ENCODE measurements at regions not wholly inside any gene's neighbourhood (a gene's known extent, or its start where the extent isn't known, plus 50 kb on each side); places are given as distances from the start of the nearest gene placed in this dataset.

DNA sequence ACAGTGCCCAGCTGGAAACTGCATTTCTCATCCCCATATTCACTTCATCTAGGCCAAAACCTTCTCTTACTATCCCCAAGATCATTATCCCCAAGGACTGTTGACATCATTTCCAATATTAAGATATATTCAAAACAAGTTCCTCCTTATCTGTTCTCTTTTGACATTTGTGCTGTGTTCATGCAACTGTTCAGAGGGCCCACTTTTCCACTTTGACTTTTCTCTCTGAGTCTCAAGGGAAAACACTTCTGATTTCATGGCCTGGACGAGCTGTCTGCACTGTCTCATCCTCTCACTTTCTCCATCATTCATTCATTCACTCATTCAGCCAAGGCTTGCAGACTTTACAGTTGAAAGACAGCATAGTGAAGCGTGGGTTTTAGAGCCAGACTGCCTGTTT lies 173.7 kb upstream of the DAPK1 start:
- no peak for DNase-seq (ENCODE audit: low read depth)

DNA sequence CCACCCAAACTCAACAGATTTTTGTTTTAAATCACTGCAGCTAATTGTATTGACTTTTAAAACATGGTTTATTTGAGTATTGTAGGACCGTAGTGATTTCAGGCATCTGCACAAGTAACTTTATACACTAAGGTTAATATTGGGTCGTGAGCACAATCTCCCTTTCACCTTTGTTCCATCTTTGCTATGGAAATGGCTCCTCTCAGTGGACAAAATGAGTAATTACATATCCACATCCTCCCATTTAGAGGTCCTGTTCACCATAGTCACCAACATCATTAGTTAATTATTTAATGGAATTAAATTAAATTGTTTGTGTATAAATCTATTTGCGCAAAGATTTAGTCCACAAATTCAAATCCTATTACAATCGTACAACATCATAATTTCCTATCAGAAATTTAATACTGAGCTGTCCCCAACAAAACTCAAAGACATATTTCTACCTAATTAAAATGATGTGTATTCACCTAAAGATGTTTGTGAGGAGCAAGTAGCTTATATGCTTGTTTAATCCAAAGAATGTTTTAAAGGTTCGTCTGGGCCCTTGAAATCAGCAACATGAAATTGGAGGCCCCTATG lies 173.0 kb upstream of the DAPK1 start:
- DNase-seq (ENCODE audit: low read depth), result peak; percentile 14

DNA sequence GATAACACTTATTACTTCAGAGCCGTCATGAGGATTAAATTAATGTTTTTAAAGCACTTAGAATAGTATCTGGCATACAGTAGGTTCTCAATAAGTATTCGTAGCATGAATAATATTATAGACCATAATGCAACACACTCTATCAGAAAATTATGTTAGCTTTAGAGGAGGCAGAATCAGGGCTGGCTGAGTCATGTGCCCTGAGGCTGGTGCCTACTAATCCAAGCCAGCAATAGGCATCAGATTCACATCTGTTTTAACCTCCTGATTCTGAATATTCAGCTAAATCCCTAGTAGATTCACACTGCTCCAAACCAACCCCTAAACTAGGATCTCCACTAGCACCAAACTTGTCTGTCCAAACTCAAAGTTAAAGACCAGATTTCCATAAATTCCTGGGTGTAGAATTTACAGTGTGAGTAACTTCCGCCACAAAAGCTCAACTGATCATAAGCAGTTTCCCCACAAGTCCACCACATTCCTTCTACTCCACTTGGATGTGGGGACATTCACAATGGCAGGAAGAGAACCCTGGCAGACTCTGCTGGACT lies 170.0 kb upstream of the DAPK1 start:
- DNase-seq (ENCODE audit: low read depth), result peak; percentile 3

DNA sequence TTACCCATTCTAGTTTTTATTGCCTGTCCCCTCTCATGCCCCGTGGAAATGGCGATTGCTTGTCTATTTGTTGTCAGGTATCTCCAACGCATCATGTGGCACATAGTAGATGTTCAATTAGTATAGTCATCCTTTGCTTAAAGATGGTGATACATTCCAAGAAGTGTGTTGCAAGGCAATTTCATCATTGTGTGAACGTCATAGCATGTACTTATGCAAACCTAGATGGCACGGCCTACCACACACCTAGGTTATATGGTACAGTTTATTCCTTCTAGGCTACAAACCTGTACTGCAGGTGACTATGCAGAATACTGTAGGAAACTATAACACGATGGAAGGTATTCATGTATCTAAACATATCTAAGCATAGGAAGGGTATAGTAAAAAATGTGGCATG lies 163.9 kb upstream of the DAPK1 start:
- no peak for DNase-seq (ENCODE audit: low read depth)

DNA sequence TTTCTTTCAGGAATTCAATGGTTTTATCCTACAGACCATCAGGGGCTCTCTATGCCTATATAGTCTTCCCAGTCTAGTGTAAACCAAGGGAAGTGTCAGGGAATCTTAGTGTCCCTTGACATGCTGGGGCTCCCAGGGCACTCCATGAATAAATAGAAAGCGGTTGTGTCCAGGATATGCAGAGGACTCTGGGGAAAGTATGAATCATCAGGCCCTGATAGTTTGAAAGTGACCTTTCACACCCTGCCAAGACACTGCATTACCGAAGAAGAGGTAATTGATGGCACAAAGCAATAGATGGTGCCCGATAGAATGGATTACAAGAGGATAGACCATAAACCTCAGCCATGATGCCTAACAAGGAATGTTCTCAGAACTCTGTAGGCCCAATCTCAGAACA lies 163.3 kb upstream of the DAPK1 start:
- DNase-seq (ENCODE audit: low read depth), result no peak

DNA sequence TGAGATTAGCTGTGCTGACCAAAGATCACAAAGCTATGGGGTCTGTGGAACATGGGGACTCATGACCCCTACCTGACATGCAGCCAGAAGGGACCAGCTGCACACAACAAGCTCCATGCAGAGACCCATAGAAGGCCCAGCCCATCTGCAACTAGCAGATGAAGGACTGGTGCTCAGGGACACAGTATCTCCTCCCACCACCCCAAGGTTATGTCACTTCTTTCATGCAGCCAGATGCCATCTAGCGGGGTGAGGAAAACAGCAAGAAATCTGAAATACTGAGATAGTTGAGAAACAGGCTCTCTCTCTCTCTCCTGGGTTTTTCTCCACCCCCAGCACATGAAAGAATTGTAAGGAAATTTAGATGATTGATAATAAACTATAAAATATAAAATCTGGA lies 161.3 kb upstream of the DAPK1 start:
- DNase-seq (ENCODE audit: low read depth), result peak; percentile 3

DNA sequence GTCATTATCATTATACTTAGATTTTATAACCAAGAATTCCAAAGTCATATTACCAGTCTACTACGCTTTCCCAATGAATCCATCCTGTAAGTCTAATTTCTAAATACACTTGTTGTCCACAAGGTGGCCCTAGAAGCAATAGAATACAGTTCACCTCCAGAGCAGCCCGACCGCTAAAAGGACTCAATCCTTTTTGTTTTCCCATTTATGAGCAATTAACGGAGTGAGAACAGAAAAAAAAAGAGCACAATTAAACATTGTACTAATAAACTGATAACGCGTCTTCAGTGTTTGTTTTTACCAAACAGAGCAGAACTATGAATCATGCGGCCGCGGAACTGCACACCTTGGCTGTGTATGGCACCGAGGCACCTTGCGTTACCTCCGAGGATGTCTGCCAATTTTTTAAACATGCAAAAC lies 160.7 kb upstream of the DAPK1 start:
- peak; percentile 4 for DNase-seq (ENCODE audit: low read depth)

DNA sequence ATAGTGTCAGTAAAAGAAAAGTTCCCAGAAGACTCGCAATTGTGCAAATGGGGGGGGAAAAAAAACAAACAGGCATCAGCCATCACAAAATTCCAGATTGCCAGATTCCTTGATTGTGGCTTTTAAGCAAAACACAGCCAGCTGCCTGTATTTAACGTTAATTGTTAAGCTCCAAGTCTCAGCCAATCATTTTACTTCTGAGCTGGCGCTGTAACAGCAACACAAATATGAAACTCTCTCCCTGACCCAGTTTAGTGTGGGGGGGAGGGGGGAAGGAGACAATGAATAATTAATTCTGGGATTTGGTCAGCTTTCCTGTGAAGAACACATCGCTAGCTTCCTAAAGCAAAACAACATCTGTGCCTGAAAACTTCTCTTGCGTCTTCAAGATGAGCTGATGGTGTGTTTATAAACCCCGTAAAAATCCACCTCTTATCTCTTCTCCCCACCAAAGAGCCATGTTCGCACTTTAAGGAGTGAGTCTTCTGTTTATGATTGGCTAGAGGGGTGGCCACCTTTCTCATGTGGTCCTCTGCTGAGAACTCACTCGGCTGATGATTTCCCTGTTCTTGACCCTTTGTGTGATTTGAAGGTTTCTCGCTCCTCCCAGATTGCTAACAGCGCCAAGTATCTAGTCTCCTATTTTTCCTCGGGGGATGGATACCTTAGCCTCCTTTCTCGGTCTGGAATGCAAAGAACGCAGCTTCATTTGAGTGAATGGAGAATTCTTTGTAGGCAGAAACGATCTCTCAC lies 160.2 kb upstream of the DAPK1 start:
- no peak for DNase-seq (ENCODE audit: low read depth)

DNA sequence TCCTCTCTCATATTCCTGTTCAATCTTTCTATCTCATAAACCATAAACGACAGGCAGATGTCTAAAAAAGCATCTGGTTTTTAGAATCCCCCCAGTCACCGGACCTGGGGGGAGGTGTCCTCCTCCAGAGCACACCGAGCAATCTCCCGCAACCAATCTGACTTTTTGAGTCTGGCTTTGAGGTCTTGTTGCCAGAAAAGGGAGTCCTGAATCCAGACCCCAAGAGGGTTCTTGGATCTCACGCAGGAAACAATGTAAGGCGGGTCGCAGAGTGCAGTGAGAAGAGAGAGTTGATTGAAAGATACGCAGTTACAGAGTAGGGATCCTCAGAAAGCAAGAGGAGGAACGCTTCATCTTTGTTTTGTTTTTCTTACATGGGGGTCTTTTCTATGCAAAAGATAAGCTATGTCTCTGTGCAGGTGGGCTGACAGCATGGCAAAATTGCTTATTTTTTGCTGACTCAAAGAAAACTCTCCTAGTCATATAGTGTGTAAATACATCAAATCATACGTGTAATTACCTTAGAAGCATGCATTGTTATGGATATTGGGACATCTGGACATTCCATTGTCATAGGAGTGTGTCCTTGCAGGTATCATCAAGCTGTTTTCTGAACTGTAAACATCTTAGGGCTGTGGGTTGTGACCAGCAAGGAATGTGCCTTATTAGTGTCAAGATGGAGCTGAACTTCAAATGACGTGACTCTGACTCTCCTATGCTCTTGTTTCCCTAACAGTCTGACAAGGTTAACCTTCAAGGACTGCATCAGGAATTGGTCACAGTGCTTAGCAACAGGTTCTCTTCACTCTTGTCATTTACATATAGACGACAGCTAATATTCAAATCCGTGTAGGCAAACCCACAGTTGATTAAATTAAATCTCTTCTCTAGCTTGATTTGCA lies 159.3 kb upstream of the DAPK1 start:
- DNase-seq (ENCODE audit: low read depth), result no peak

DNA sequence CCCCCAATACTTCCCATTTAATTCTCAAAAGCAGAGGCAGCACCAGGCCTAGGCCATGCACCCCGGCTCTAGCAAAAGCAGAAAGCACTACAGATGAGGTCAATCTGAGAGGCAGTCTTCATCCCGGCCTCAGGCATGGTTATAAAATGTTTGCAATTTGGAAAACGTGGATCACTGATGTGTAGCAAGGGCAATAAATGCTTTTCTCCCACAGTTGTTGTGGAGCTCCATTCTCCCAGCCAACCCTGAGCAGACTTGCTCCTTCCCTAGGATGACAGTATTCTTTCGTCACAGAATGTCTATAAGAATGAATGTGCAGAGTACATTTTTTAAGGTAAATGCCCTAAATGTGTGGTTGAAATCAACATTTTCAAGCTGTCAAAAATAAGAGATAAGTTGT lies 157.3 kb upstream of the DAPK1 start:
- no peak for DNase-seq (ENCODE audit: low read depth)

DNA sequence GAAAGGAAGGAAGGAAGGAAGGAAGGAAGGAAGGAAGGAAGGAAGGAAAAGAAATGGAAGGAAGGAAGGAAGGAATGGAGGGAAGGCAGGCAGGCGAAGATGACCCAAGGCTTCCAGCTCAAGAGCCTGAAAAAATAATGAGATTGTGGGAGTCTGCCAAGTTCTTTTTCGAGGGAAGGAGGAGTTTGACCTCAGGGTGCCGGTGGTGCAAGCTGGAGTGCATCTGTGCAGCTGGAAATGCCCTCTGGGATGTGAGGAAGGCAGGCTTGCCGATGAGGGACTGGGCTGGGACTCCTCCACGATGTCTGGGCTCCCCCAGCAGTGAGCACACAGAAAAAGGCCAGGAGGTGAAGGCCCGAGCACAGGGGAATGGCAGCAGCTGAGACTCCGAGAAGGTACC lies 154.9 kb upstream of the DAPK1 start:
- DNase-seq (ENCODE audit: low read depth), result no peak

DNA sequence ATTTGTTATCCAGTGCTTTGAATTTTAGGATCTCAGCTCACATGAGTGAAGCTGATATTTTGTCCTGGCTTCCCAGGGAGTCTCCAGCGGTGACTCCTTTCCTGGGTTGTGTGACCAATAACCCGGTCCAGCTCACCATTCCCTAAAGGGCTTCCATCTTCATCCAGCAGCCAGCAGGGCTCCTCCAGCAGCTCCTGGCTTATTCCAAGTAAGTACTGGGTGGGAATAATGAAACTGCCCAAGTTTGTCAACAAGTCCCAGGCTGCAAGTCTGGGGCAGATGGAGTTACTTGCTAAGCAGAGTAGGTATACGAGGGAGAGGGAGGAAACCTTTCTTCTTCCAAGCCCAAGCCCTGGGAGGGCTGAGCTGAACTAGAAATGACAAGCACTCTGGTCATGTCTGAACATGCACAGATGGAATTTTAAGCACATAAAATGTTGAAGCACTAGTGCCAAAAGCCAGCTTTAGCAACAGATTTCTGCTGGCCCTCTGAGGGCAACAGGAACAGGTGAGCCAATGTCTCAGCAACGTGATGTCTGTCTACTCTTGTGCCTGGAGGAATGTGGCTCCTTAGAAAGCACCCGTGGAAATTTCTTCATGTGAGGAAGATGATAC lies 153.7 kb upstream of the DAPK1 start:
- DNase-seq (ENCODE audit: low read depth), result no peak

DNA sequence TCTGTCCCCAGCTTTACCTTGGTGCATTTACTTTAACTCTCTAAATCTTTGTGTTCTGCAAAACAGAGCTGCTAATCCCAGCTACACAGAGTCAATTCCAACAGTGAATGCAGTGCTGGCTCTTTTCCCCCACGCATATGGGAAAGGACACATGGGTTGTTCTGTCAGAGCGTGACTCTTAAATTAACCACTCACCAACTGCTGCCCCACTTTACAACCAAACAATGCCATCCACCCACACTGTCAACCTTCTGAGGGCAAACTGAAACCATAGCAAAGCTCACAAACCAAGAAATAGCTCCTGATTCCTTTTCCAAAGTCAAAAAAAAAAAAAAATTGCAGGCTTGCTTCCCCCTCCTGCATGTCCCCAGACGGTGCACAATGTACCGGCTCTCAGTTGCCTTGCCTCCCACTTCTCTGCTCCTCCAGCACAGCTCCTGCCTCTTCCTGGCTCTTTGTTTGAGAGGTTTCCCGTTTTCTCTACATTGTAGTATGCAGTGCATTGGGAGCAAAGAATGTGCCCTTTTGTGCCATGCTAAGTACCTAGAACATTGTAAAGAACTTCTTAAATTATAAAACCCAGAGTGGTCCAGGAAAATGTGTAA lies 151.5 kb upstream of the DAPK1 start:
- no peak for DNase-seq (ENCODE audit: low read depth)

DNA sequence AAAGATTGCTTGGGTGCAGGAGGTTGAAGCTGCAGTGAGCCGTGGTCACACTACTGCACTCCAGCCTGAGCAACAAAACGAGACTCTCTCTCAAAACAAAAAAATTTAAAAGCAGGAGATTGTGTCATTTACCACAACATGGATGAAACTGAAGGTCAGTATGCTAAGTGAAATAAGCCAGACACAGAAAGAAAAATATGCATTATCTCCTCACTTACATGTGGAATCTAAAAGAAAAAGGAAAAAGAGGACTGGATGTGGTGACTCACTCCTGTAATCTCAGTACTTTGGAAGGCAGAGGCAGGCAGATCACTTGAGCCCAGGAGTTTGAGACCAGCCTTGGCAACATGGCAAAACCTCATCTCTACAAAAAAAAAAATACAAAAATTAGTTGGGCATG lies 146.8 kb upstream of the DAPK1 start:
- DNase-seq (ENCODE audit: low read depth), result no peak

DNA sequence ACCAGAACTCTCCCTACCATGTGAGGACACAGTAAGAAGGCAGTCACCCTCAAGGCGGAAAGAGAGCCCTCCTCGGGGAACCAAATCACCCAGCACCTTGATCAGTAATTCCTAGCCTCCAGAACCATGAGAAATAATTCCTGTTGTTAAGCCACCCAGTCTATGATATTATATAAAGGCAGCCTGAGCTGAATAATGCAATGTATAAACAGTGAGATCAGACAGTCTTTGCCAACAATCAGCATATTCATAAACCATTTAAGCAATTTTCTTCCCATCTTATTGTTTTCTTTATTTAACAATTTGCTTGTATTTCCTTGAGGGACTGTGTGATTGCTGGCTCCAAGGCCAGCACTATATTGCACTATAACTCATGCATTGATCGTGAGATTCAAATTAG lies 144.4 kb upstream of the DAPK1 start:
- DNase-seq (ENCODE audit: low read depth), result no peak

DNA sequence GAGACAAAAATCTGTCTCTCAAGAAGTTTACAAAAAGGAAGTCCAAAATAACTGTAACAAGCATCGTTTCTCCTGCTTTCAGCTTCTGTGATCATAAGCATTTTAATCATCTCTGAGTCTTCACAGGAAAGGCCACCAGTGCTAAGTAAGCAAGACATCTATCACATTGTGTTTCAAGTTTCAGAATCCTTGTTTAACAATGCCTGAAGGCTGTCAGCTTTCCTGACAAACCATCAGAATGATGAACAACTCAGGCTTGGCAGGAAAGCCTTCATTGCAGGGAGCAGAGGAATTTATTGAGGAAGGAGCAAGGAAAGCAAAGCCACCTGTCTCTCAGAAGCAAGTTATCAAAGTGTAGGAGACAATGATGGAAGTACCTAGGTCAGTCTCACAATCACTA lies 143.5 kb upstream of the DAPK1 start:
- no peak for DNase-seq (ENCODE audit: low read depth)

DNA sequence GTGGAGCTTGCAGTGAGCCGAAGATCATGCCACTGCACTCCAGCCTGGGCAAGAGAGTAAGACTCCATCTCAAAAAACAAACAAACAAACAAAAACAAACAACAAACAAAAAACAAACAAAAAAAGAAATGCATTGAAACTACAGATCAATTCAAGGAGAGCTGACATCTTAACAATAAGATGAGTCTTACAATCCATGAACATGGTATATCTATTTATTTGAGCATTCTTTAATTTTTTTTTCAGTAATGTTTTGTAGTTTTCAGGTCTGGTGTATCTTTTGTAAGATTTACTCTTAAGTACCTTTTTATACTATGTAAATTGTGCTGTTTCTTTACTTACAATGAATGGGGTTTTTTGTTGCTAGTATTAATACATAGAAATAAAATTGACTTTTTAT lies 140.1 kb upstream of the DAPK1 start:
- DNase-seq (ENCODE audit: low read depth), result no peak

DNA sequence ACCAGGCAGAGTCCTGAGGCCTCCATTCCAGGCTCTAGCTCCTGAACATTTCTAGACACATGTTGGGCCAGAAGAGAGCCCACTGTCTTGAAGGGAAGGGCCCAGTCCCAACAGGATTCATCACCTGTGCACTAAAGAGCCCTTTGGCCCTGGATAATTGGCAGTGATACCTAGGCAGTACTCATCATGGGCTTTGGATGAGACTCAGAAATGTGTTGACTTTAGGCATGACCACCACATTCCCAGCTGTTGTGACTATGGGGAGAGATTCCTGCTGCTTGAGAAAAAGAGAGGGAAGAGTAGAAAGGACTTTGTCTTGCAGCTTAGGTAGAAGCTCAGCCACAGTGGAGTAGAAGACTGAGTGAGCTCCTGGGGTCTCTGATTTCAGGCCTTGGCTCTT lies 138.4 kb upstream of the DAPK1 start:
- DNase-seq (ENCODE audit: low read depth), result no peak

DNA sequence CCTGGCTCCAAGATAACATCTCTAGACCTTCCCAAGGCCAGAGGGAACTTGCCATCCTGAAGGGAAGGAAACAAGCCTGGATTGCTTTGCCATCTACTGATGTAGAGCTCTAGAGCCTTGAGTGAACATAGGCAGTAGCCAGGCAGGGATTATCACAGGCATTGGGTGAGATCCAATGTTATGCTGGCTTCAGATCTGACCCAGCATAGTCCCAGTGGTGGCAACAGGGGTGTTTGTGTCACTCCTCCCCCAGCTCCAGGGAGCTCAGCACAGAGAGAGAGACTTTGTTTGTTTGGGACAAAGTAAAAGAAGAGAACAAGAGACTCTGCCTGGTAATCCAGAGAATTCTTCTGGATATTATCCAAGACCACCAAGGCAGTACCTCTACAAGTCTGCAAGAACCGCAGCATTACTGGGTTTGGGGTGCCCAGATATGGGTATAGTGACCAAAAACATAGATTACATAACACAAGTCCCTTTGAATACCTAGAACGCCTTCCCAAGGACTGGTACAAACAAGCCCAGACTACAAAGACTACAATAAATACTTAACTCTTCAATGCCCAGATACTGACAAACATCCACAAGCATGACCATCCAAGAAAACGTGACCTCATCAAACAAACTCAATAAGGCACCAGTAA lies 137.6 kb upstream of the DAPK1 start:
- DNase-seq (ENCODE audit: low read depth), result no peak

DNA sequence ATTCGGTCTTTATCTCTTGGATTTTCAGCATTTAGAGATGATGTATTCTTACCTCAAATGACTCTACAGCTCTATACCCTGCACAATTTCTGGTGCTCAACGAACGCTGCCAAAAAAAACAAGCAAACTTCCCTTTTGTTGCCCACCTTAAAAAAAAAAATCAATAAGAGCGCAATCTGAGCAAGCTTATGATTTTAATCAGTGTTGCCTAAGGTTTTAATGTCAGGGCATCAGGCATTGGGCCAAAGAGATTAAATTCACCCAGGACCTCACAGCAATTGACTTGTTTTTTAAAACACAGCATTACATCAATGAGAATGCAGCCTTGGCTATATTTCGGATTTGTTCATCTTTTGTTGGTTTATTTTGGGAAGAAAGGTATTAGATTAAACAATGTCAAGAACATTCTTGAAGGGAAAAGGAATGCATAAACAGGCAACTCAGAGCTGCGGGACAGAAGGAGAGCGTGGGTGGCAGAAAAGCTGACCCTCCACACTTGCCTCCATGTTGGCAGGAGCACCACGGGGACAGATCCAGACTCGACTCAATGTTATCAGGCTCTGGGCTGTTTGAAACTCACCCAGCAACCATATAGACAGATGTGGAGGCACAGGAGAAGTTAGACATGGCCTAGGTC lies 127.5 kb upstream of the DAPK1 start:
- no peak for DNase-seq (ENCODE audit: low read depth)
